DND-41 (cell line): ENCODE measurements at regions not wholly inside any gene's neighbourhood (a gene's known extent, or its start where the extent isn't known, plus 50 kb on each side); places are given as distances from the start of the nearest gene placed in this dataset.

Experiments used
- EZH2 ChIP-seq: IDR thresholded peaks from 3 replicates; pipeline ENCODE4 v1.6.1; 2012; ENCODE audit warnings: borderline replicate concordance, low read depth, mild to moderate bottlenecking, moderate library complexity, low read length, inconsistent platforms; ENCODE audit not compliant: severe bottlenecking
- TF ChIP-seq, protein P1 (sequence below): IDR thresholded peaks from 2 replicates; pipeline ENCODE4 v1.5.1; 2012; ENCODE audit warnings: borderline replicate concordance, low read length, moderate library complexity, mild to moderate bottlenecking; ENCODE audit not compliant: poor library complexity, severe bottlenecking; ENCODE audit errors: extremely low read depth

GRCh38 chr7:155399577-155399976 lies 58.4 kb upstream of the EN2 start:
- TF ChIP-seq, protein P1, sequence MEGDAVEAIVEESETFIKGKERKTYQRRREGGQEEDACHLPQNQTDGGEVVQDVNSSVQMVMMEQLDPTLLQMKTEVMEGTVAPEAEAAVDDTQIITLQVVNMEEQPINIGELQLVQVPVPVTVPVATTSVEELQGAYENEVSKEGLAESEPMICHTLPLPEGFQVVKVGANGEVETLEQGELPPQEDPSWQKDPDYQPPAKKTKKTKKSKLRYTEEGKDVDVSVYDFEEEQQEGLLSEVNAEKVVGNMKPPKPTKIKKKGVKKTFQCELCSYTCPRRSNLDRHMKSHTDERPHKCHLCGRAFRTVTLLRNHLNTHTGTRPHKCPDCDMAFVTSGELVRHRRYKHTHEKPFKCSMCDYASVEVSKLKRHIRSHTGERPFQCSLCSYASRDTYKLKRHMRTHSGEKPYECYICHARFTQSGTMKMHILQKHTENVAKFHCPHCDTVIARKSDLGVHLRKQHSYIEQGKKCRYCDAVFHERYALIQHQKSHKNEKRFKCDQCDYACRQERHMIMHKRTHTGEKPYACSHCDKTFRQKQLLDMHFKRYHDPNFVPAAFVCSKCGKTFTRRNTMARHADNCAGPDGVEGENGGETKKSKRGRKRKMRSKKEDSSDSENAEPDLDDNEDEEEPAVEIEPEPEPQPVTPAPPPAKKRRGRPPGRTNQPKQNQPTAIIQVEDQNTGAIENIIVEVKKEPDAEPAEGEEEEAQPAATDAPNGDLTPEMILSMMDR = no peak
- no peak for TF ChIP-seq EZH2
